ENCODE measurements at regions not wholly inside any gene's neighbourhood (a gene's known extent, or its start where the extent isn't known, plus 50 kb on each side); places are given as distances from the start of the nearest gene placed in this dataset.
"Not testable (repeated sequence)": the region's sequence is repeated elsewhere in the genome, so short reads cannot be mapped to it uniquely, and the experiment has no call there.

DNA sequence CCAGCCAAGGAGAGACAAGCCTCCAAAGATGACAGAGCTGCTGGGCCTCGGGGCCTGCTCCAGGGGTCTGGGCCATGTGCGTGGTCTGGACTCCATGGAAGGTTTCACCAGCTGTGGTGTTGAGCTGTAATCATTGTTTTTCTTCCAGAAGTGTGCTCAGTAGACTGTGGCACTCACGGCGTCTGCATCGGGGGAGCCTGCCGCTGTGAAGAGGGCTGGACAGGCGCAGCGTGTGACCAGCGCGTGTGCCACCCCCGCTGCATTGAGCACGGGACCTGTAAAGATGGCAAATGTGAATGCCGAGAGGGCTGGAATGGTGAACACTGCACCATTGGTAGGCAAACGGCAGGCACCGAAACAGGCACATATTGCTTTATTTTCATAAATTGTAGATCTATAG is 164.8 kb upstream of the WWC1 start:
- DNase-seq (ENCODE audit: low read depth) = no peak

GRCh38 chr5:168128111-168128510 is 163.3 kb upstream of the WWC1 start:
- no peak for DNase-seq (ENCODE audit: low read depth)

DNA sequence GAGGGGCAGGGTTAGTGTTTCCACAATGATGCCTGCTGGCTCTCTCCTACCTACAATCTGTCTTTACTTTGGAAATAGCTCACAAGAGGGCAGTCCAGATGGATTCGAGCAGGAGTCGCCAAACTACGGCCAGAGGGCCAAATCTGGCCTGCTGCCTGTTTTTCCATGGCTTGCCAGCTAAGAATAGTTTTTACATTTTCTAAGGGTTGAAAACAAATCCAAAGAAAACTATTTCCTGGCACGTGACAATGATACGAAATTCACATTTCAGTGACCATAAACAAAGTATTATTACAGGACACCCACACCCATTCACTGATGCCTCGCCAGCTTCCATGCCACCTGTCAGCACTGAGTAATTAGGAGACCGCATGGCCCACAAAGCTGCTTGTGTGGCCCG is 162.9 kb upstream of the WWC1 start:
- DNase-seq (ENCODE audit: low read depth) = no peak

DNA sequence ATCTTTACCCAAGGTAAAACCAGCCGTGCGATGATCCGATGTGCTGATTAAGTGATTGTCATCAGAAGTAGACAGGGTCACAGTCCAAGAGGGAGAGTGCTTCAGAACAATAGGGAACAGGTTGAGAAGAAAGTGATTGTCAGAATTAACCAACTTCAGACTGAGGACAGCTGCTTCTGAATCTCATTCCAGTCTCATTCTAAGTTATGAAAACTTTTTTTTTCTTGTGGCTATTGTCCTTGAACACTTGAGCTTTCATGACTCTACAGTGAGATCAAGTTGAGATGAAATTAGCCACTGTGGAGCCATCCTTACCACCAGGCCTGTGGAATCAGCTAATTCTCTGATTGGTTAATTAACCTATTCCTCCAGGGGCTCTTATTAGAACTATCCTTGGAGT is 159.9 kb upstream of the WWC1 start:
- DNase-seq (ENCODE audit: low read depth) = no peak

DNA sequence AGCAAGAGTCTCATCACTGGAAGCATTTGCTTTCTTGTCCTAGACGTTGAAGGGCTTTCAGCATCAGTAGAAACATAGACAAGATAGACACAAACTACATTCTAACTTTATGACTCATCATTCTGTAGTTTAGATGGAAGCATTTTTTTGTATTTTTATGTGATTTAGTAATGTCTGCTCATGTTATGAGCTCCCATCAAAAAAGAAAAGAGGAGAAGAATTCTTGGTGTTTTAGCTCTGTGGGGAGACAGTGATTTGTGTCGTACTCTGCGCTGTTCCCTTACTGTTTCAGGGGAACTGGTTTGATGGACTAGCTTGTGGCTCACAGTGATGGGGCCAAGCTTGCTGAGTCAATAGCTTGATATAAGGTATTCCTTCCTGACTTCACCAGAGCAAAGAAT is 159.2 kb upstream of the WWC1 start:
- no peak for DNase-seq (ENCODE audit: low read depth)

- no peak for DNase-seq (ENCODE audit: low read depth)
Observed at GRCh38 chr5:168135897-168136296, 155.5 kb upstream of the WWC1 start.

- no peak for DNase-seq (ENCODE audit: low read depth)
Observed at GRCh38 chr5:168136340-168136739, 155.1 kb upstream of the WWC1 start.

- no peak for DNase-seq (ENCODE audit: low read depth)
Observed at GRCh38 chr5:168137265-168137664, 154.2 kb upstream of the WWC1 start.

- no peak for DNase-seq (ENCODE audit: low read depth)
Observed at GRCh38 chr5:168140241-168140640, 151.2 kb upstream of the WWC1 start.

DNA sequence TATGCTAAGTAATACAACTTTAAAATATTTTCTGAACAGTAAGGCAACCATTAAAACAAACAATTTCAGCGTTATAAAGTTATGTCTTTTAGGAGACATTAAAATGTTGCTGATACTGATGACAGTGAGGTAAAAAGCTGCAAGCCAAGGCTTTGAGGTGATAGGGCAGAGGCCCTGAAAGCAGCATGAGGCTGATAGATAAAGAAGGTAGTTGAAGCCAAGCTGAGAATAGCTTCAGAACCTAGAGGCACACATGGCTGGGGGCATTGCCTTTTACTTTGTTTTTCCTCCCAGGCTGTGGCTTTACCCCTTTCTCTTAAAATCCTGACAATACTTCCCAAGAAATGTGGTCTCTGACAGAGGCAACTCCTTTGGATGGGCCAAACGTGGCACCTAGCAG is 149.0 kb upstream of the WWC1 start:
- no peak for DNase-seq (ENCODE audit: low read depth)

GRCh38 chr5:168143521-168143920 is 147.9 kb upstream of the WWC1 start:
- DNase-seq (ENCODE audit: low read depth) = not testable (repeated sequence)

GRCh38 chr5:168147106-168147505 is 144.3 kb upstream of the WWC1 start:
- DNase-seq (ENCODE audit: low read depth) = no peak

DNA sequence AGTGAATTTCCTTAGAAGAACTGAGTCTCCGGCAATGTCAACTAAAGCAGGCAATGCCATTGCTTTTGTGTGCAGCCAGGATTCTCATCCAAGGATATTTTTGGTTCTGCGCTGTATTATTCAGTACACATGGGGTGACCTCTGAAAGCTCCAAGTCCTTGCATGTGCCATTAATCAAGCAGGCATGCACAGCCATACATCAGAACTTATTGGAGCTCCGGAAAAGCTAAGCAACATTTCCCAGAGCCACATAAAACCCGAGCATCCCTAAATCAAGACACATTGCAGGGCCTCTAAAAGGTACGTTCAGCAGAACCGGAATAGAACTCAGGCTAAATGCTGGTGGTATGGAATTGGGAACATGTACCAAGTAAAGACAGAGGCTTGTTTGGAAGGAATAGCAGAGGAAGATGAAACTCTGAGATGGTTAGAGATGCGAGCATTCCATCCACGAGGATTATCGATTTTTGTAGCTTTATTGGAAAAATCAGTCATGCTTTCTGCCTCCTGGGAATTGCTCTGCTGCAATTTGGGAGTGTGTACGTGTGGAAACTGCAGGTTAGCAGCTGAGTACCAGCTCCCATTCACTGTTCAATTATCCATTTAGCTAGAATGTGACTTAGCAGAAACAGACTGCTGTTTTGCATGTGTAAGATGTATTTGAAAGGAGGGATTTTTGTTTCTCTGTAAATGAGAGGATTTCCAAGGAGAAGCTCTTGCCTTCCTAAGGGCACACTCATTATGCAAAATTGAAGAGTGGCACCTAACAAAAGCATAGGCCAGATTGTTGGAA is 143.7 kb upstream of the WWC1 start:
- no peak for DNase-seq (ENCODE audit: low read depth)

GRCh38 chr5:168151041-168151440 is 140.4 kb upstream of the WWC1 start:
- no peak for DNase-seq (ENCODE audit: low read depth)

DNA sequence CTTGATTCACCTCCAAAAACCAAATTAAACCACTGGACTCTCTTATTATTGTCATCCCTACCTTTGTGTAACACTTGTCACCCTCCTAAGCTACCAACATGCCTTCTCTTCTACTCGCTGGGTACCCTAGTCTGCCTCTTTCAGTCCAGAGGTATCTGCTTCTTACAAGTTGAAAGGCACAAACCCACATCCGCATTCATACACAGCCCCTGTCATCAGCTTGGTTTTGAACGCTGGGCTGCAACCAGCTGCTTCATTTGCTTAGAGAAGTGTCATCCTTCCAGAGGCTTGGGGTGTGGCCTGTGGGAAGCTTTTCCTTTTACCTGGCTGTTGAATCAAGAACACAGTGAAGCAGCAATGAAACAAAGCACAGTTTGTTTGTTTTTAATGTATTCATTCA is 138.8 kb upstream of the WWC1 start:
- no peak for DNase-seq (ENCODE audit: low read depth)

DNA sequence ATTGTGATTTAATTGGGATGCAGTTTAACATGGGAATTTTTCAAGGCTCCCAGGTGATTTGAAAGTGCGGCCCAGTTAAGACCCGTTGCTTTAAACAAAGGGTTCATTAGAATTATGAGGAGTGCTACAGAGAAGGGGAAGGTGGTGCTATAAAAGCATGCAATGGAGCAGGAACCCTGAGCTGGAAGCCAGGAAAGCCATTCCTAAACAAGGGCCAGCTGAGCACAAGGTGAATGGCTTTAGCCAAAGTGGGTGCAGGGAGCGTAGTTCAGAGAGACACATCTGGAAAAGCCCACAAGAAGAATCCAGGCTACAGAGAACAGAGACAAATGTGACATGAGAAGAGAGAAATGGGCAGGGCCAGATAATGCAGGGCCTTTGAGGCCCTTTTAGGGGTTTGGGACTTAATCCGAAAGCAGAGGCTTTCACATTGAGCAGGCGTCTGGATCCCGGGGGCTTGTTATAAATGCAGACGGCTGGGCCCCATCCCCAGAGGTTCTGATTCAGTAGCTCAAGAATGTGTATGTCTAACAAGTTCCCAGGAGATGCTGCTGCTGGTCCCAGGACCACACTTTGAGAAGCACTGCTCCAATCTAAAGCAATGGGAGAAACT is 138.1 kb upstream of the WWC1 start:
- DNase-seq (ENCODE audit: low read depth) = no peak

DNA sequence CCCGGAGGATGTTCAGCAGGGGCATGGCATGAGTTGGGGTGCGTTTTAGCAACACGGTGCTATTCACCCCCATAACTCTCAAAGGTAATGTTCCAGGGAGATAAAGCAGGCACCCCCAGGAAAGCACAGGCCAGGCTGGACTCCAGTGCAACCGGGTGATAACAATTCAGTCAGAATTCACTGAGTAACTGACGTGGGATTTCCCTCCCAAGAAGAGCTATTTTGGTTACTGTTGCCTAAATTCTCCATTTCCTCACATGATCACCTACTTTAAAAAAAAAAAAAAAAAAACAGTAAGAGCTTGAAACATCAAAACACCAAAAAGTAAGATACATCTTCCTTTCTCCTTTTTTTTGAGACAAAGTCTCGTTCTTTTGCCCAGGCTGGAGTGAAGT is 137.6 kb upstream of the WWC1 start:
- DNase-seq (ENCODE audit: low read depth) = no peak

DNA sequence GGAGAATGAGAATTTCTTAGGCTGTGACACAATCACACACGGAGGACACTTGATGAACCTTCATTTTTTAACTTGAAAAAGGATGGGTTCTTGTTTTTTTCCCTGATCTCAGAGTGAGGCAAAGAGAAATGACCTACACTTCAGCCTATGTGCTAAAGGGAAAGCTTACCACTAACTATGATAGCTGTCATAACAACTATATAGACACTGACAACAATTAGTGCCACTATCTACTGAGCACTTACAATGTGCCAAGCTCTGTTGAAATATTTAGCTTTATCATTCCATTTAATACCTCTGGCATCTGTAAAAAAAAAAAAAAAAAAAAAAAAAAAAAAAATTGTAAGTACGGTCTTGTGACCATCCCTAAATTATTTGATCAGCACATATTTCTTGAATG is 135.9 kb upstream of the WWC1 start:
- no peak for DNase-seq (ENCODE audit: low read depth)

GRCh38 chr5:168156170-168156569 is 135.3 kb upstream of the WWC1 start:
- DNase-seq (ENCODE audit: low read depth) = no peak

DNA sequence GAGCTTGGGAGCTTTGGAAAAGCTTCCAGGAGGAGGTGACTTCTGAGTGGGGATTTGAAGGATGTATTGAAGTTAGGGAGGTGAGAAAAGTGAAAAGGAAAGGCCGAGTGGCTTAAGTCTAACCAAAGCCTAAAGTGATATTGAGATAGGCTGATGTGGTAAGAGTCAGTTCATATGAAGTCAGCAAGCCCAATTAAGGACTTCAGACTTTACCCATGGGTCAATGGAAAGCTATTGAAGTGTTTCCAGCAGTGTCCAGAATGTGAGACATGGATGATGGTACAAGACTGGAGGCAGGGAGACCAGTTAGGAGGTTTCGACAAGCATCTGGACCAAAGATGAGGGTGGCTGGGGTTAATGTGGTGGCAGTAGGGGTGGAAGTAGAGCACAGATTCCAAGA is 134.3 kb upstream of the WWC1 start:
- no peak for DNase-seq (ENCODE audit: low read depth)

GRCh38 chr5:168159425-168159824 is 132.0 kb upstream of the WWC1 start:
- DNase-seq (ENCODE audit: low read depth) = no peak

DNA sequence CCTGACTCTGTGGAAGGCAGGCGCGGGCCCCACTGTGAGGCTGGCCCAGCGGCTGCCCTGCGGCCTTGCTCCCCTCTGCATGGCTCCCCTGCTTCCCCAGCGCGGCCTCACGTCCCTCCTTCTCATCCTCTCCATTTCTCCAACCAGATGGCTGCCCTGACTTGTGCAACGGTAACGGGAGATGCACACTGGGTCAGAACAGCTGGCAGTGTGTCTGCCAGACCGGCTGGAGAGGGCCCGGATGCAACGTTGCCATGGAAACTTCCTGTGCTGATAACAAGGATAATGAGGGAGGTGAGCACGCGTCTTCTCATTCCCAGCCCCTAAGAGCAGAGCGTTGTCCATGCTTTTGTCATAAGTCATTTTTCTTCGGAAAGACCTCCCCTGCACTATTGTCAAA is 129.0 kb upstream of the WWC1 start:
- no peak for DNase-seq (ENCODE audit: low read depth)

DNA sequence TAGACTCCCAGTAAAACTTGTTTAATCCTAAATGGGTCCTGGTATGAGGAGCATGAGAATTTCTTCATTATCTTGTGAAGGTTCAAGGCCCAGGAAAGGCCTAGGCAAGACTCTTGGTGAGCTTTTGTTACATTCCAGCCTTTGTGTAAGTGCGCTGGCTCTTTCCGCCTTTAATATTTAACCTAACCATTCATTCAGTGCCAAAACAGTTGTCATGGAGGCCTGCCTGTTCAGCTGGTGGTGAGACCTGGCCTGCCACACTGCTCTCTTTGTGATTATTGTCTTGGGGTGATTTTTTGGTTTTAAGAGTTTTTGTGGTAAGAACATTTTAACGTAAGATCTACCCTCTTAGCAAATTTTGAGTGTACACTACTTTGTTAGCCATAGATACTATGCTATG is 127.5 kb upstream of the WWC1 start:
- no peak for DNase-seq (ENCODE audit: low read depth)

Measured in fibroblast of gingiva (primary cell).